Adrenal gland (tissue), 5 donors: ENCODE measurements at regions not wholly inside any gene's neighbourhood (a gene's known extent, or its start where the extent isn't known, plus 50 kb on each side); places are given as distances from the start of the nearest gene placed in this dataset.

Source experiments
- CTCF ChIP-seq, 6 experiments: fragments of 450-650 bp in 4 of 6; fragments of 200-600 bp in 2 of 6; sonication (generic) in 1 of 6; IDR thresholded peaks; 1 replicate in 5 of 6; 2 replicates in 1 of 6; pipeline versions ENCODE4 v1.5.1 to v1.8.0; 2016 to 2021; ENCODE audit warnings: antibody characterized with exemption in 6 of 6, mild to moderate bottlenecking in 2 of 6, moderate library complexity in 1 of 6
- POLR2A ChIP-seq, 2 donors: fragments of 450-650 bp; IDR thresholded peaks; one replicate each; pipeline ENCODE4 v1.6.1; 2017; ENCODE audit warnings: antibody characterized with exemption in 2 of 2, mild to moderate bottlenecking in 2 of 2, moderate library complexity in 1 of 2
- donor health status: DM: no; HTN: no; CAD: no.

GRCh38 chr5:20555034-20555433, 567.0 kb upstream of the CDH18 start:
- TF ChIP-seq CTCF (IDR thresholded peaks at IDR 0.05) (no peak), POLR2A (IDR thresholded peaks at IDR 0.05) (no peak)
